ENCODE measurements at regions not wholly inside any gene's neighbourhood (a gene's known extent, or its start where the extent isn't known, plus 50 kb on each side); places are given as distances from the start of the nearest gene placed in this dataset.
"Not testable (repeated sequence)": the region's sequence is repeated elsewhere in the genome, so short reads cannot be mapped to it uniquely, and the experiment has no call there.

GRCh38 chr1:65593516-65593915, 173.0 kb downstream of the LEPR start:
- DNase-seq = no peak

- no peak for DNase-seq
These were observed 175.3 kb downstream of the LEPR start for GRCh38 chr1:65595724-65596123.

- no peak for DNase-seq
These were observed 176.3 kb downstream of the LEPR start for GRCh38 chr1:65596768-65597167.

- DNase-seq = no peak
These were observed 185.2 kb downstream of the LEPR start for GRCh38 chr1:65605621-65606020.

GRCh38 chr1:65606426-65606825, 186.0 kb downstream of the LEPR start:
- no peak for DNase-seq

GRCh38 chr1:65613884-65614283, 178.8 kb upstream of the PDE4B start:
- DNase-seq = no peak

- DNase-seq = no peak
These were observed 176.8 kb upstream of the PDE4B start for GRCh38 chr1:65615859-65616258.

- not testable (repeated sequence) for DNase-seq
These were observed 171.0 kb upstream of the PDE4B start for GRCh38 chr1:65621721-65622120.

- no peak for DNase-seq
These were observed 168.8 kb upstream of the PDE4B start for GRCh38 chr1:65623895-65624294.

- no peak for DNase-seq
These were observed 167.2 kb upstream of the PDE4B start for GRCh38 chr1:65625528-65625927.

- DNase-seq = no peak
These were observed 166.7 kb upstream of the PDE4B start for GRCh38 chr1:65626003-65626402.

- DNase-seq = no peak
These were observed 162.9 kb upstream of the PDE4B start for GRCh38 chr1:65629788-65630187.

GRCh38 chr1:65630855-65631254, 161.8 kb upstream of the PDE4B start:
- DNase-seq = no peak

- no peak for DNase-seq
These were observed 160.5 kb upstream of the PDE4B start for GRCh38 chr1:65632235-65632634.

- DNase-seq = no peak
These were observed 152.6 kb upstream of the PDE4B start for GRCh38 chr1:65640046-65640445.

GRCh38 chr1:65649185-65649584, 143.5 kb upstream of the PDE4B start:
- DNase-seq = not testable (repeated sequence)

GRCh38 chr1:65650682-65651081, 142.0 kb upstream of the PDE4B start:
- no peak for DNase-seq

GRCh38 chr1:65654526-65654925, 138.2 kb upstream of the PDE4B start:
- not testable (repeated sequence) for DNase-seq

GRCh38 chr1:65657609-65658008, 135.1 kb upstream of the PDE4B start:
- DNase-seq = not testable (repeated sequence)

GRCh38 chr1:65658122-65658521, 134.6 kb upstream of the PDE4B start:
- no peak for DNase-seq

GRCh38 chr1:65668368-65668767, 124.3 kb upstream of the PDE4B start:
- no peak for DNase-seq

GRCh38 chr1:65670518-65670917, 122.2 kb upstream of the PDE4B start:
- no peak for DNase-seq

GRCh38 chr1:65674522-65674921, 118.2 kb upstream of the PDE4B start:
- no peak for DNase-seq

- DNase-seq = no peak
These were observed 112.9 kb upstream of the PDE4B start for GRCh38 chr1:65679773-65680172.

GRCh38 chr1:65681096-65681495, 111.6 kb upstream of the PDE4B start:
- no peak for DNase-seq
